Suprapubic skin (tissue), 3 donors: ENCODE measurements at regions not wholly inside any gene's neighbourhood (a gene's known extent, or its start where the extent isn't known, plus 50 kb on each side); places are given as distances from the start of the nearest gene placed in this dataset.

Experiments
- CTCF ChIP-seq, 2 donors: fragments of 200-600 bp in 1 of 2; fragments of 450-650 bp in 1 of 2; sonication (generic) in 1 of 2; IDR thresholded peaks; one replicate each; pipeline ENCODE4 v1.5.1; 2016 to 2019; ENCODE audit warnings: antibody characterized with exemption in 2 of 2, mild to moderate bottlenecking in 1 of 2, moderate library complexity in 1 of 2
- EP300 ChIP-seq: sonication (generic); formaldehyde crosslinking; IDR thresholded peaks from one replicate; pipeline ENCODE4 v1.6.1; 2017; ENCODE audit warnings: antibody characterized with exemption

GRCh38 chr2:231655488-231655887 lies 52.8 kb upstream of the PTMA start:
- TF ChIP-seq CTCF (IDR thresholded peaks at IDR 0.05) (no peak), EP300 (no peak)
